Memory B cell (primary cell): ENCODE measurements at regions not wholly inside any gene's neighbourhood (a gene's known extent, or its start where the extent isn't known, plus 50 kb on each side); places are given as distances from the start of the nearest gene placed in this dataset.

Experiments used
- ATAC-seq: fragments of 150-1000 bp; cut with Tn5 transposase; 2 replicates; pipeline ENCODE4 v1.10.0; 2021; ENCODE audit warnings: low read depth, mild to moderate bottlenecking, moderate library complexity
- DNase-seq, 2 donors: peaks; one replicate each; pipeline ENCODE4 v3.0.0; 2022; ENCODE audit warnings: low spot score in 2 of 2
- H3K27ac Mint-ChIP-seq: one replicate; pipeline ENCODE4 v1.8.0; 2022; ENCODE audit warnings: mild to moderate bottlenecking, moderate library complexity, mixed read lengths
- H3K27me3 Mint-ChIP-seq: one replicate; pipeline ENCODE4 v1.8.0; 2022; ENCODE audit warnings: mixed read lengths
- H3K36me3 Mint-ChIP-seq: one replicate; pipeline ENCODE4 v1.8.0; 2022; ENCODE audit warnings: mild to moderate bottlenecking, mixed read lengths
- H3K4me1 Mint-ChIP-seq: one replicate; pipeline ENCODE4 v1.8.0; 2022; ENCODE audit warnings: mixed read lengths
- H3K4me3 Mint-ChIP-seq: one replicate; pipeline ENCODE4 v1.8.0; 2022; ENCODE audit warnings: mild to moderate bottlenecking, moderate library complexity, mixed read lengths
- H3K9me3 Mint-ChIP-seq: one replicate; pipeline ENCODE4 v1.8.0; 2022; ENCODE audit warnings: mixed read lengths

DNA sequence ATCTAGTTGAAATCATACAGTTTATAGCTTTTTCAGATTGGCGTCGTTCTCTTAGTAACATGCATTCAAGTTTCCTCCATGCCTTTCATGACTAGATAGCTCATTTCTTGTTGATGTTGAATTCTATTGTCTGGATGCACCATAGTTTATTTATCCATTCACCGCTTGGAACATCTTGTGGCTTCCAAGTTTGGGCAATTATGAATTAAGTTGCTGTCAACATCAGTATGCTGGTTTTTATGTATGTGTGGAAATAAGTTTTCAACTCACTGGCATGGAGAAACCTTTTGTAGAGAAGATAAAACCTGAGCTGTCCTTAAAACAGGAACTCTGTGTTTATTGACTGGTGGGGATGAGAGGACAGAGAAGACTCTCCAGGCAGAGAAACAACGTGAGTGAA is 248.0 kb downstream of the CDC5L start:
- H3K27me3 Mint-ChIP-seq = peaks cover 18% of the 10 kb centered on the region
- H3K27ac Mint-ChIP-seq = no peak overlapping the region
- H3K36me3 Mint-ChIP-seq = no peaks in the 10 kb centered on the region
- ATAC-seq (no peak), DNase-seq (no peak)
- no peaks in the 10 kb centered on the region for H3K4me1 Mint-ChIP-seq
- peaks cover 2% of the 10 kb centered on the region for H3K9me3 Mint-ChIP-seq
- no peak overlapping the region for H3K4me3 Mint-ChIP-seq

DNA sequence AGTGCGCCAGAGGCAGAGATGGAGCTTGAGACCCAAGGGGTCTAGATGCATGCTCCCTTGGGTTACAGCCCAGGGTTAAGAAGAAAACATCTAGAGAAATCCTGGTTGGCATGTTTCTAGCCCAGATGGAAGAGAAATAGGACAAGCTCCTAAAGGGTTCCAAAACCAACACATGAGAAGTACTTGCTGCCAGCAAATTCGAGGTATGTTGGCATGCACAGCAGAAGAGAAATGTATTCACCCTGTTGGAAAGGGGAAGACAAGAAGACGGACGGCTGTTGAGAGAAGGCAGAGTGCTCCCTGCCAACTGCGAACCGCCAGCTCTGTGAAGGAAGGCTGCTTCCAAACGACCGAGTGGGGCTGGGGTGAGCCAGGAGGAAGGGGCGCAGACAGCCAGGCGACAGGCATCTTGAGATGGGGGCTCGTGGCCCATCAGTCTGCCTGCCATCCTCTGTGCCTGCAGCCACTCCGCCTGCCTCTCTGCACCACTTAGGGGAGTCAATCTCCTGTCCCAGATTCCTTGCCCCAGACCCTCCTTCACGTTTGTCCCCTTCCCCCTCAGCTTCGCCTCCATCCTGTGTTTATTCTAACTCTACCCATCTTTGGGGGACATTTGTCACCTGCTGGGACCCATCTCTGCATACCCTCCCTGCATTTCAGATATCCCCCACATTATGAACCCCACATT is 249.2 kb downstream of the CDC5L start:
- ATAC-seq = no peak
- Mint-ChIP-seq H3K4me3 (no peak overlapping the region), H3K27me3 (peaks cover 9% of the 10 kb centered on the region), H3K27ac (no peak overlapping the region), H3K9me3 (peaks cover 2% of the 10 kb centered on the region), H3K4me1 (no peaks in the 10 kb centered on the region), H3K36me3 (no peaks in the 10 kb centered on the region)
- no peak for DNase-seq

- ATAC-seq (no peak), DNase-seq (no peak)
- no peaks in the 10 kb centered on the region for H3K36me3 Mint-ChIP-seq
- H3K27me3 Mint-ChIP-seq = peaks cover 7% of the 10 kb centered on the region
- H3K27ac Mint-ChIP-seq = no peak overlapping the region
- H3K9me3 Mint-ChIP-seq = peaks cover 2% of the 10 kb centered on the region
- H3K4me3 Mint-ChIP-seq = no peak overlapping the region
- no peaks in the 10 kb centered on the region for H3K4me1 Mint-ChIP-seq
Observed at GRCh38 chr6:44641344-44642031, 254.0 kb downstream of the CDC5L start.

GRCh38 chr6:44642349-44642748 is 254.8 kb downstream of the CDC5L start:
- Mint-ChIP-seq H3K27ac (no peak overlapping the region), H3K27me3 (peaks cover 7% of the 10 kb centered on the region), H3K9me3 (peaks cover 2% of the 10 kb centered on the region), H3K36me3 (no peaks in the 10 kb centered on the region), H3K4me1 (no peaks in the 10 kb centered on the region), H3K4me3 (no peak overlapping the region)
- ATAC-seq (no peak), DNase-seq (no peak)

DNA sequence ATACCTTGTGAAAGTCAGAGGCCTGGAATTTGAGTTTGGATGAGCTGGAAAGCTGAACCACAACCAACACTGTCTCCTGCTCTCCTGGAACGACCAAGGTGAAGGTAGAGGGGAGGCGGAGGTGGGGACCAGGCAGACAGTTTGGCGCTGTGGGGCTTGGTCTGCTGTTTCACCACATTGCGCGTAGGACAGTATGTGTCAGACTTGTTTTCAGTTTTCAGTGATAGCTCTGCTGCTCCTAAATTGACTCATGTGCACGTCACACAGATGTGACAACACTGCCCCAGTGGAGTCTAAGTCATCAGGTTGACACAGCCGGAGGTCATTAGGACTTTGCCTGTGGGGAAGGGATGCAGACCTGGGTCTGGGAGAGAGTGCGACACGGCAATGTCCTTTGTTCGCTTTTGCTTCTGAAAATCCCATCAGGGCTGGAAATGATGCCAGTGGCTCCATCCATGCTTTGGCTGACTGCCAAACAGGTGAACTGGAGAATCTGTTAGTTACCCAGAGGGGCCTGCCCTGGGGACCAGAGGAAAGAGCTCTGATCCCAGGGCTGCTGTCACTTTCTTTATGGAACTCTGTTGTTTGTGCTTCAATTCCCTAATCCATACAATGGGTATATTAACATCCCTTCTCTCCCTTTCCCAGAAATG is 255.5 kb downstream of the CDC5L start:
- no peaks in the 10 kb centered on the region for H3K9me3 Mint-ChIP-seq
- no peak overlapping the region for H3K27ac Mint-ChIP-seq
- peaks cover 10% of the 10 kb centered on the region for H3K27me3 Mint-ChIP-seq
- ATAC-seq (no peak), DNase-seq (no peak)
- H3K36me3 Mint-ChIP-seq = no peaks in the 10 kb centered on the region
- H3K4me1 Mint-ChIP-seq = no peaks in the 10 kb centered on the region
- no peak overlapping the region for H3K4me3 Mint-ChIP-seq

GRCh38 chr6:44645276-44645675 is 257.8 kb downstream of the CDC5L start:
- H3K4me3 Mint-ChIP-seq = no peak overlapping the region
- no peak overlapping the region for H3K27ac Mint-ChIP-seq
- peaks cover 5% of the 10 kb centered on the region for H3K36me3 Mint-ChIP-seq
- no peak for ATAC-seq
- peaks cover 16% of the 10 kb centered on the region for H3K27me3 Mint-ChIP-seq
- DNase-seq = no peak
- H3K9me3 Mint-ChIP-seq = peaks cover 1% of the 10 kb centered on the region
- no peaks in the 10 kb centered on the region for H3K4me1 Mint-ChIP-seq

- Mint-ChIP-seq H3K27ac (no peak overlapping the region), H3K4me3 (no peak overlapping the region), H3K9me3 (peaks cover 1% of the 10 kb centered on the region), H3K27me3 (peaks cover 19% of the 10 kb centered on the region), H3K4me1 (no peaks in the 10 kb centered on the region), H3K36me3 (peaks cover 5% of the 10 kb centered on the region)
- DNase-seq (no peak), ATAC-seq (no peak)
Observed at GRCh38 chr6:44646355-44646754, 258.8 kb downstream of the CDC5L start.

GRCh38 chr6:44649365-44650025 is 262.0 kb downstream of the CDC5L start:
- ATAC-seq (no peak), DNase-seq (no peak)
- Mint-ChIP-seq H3K4me1 (no peaks in the 10 kb centered on the region), H3K27me3 (peaks cover 19% of the 10 kb centered on the region), H3K36me3 (peaks cover 5% of the 10 kb centered on the region), H3K27ac (no peak overlapping the region), H3K9me3 (peaks cover 1% of the 10 kb centered on the region), H3K4me3 (no peak overlapping the region)

DNA sequence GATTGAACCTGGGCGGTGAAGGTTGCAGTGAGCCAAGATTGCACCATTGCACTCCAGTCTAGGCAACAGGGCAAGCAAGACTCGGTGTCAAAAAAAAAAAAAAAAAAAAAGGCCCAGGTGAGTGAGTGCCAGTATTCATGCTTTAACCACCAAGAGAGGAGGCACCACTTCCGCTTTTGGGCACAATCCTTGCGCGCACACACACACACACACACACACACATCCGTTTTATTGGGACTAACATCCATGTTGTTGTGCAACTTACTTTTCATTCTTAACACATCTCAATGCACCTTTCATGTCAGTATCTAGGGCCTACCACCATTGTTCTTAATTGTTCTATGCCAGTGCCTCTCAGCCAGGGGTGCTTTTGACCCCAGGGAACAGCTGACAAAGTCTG is 263.0 kb downstream of the CDC5L start:
- Mint-ChIP-seq H3K9me3 (peaks cover 1% of the 10 kb centered on the region), H3K27me3 (peaks cover 20% of the 10 kb centered on the region), H3K36me3 (peaks cover 5% of the 10 kb centered on the region), H3K4me1 (peaks cover 3% of the 10 kb centered on the region), H3K4me3 (no peak overlapping the region), H3K27ac (no peak overlapping the region)
- ATAC-seq = no peak
- no peak for DNase-seq

- Mint-ChIP-seq H3K4me3 (no peak overlapping the region), H3K9me3 (peaks cover 1% of the 10 kb centered on the region), H3K27ac (no peak overlapping the region), H3K27me3 (peaks cover 20% of the 10 kb centered on the region), H3K36me3 (peaks cover 5% of the 10 kb centered on the region), H3K4me1 (peaks cover 4% of the 10 kb centered on the region)
- ATAC-seq (no peak), DNase-seq (no peak)
Observed at GRCh38 chr6:44650947-44651346, 263.4 kb downstream of the CDC5L start.

- H3K36me3 Mint-ChIP-seq = peaks cover 5% of the 10 kb centered on the region
- no peak for ATAC-seq
- no peak overlapping the region for H3K4me3 Mint-ChIP-seq
- peaks cover 1% of the 10 kb centered on the region for H3K9me3 Mint-ChIP-seq
- H3K4me1 Mint-ChIP-seq = peaks cover 4% of the 10 kb centered on the region
- H3K27me3 Mint-ChIP-seq = peaks cover 20% of the 10 kb centered on the region
- no peak overlapping the region for H3K27ac Mint-ChIP-seq
- no peak for DNase-seq
Observed at GRCh38 chr6:44651604-44652003, 264.1 kb downstream of the CDC5L start.

DNA sequence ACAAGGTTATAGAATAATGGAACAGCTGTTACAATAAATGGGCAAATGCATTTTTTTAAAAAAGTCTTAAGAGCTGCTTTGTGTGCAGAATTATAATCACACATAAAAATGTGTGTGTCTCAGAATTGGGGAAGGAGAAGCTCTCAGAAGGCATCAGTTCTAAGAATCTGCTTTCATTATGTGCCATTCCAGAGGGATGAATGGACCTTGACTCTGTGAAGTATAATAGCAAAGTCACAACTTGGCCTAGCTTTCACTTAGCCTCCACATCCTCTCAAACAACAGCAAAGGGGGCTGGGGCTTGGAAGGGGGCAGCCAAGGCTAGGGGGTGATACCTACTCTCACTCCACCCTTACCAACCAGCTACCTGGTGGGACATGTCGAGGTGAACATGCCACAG is 265.0 kb downstream of the CDC5L start:
- H3K27me3 Mint-ChIP-seq = peaks cover 20% of the 10 kb centered on the region
- ATAC-seq (no peak), DNase-seq (no peak)
- H3K4me1 Mint-ChIP-seq = peaks cover 4% of the 10 kb centered on the region
- no peak overlapping the region for H3K27ac Mint-ChIP-seq
- peaks cover 1% of the 10 kb centered on the region for H3K9me3 Mint-ChIP-seq
- H3K36me3 Mint-ChIP-seq = peaks cover 5% of the 10 kb centered on the region
- H3K4me3 Mint-ChIP-seq = no peak overlapping the region

DNA sequence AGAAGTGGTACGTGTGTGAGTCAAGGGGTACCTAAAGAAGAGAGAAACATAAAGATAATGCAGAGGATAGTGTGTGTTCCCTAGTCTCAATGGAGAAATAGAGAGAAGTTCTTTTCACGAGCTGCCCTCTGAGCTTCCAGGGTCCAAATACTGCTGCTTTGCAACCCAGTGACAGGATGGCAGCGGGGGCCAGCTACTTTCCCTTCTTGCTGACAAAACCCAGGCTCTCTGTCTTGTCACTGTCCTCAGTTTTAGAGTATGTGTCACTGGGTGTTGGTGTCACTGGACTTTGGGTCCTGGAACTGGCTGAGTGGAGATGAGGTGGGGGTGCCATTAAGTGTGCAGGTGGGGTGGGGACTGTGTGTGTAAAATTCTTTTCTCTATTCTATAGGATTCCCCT is 265.6 kb downstream of the CDC5L start:
- H3K4me3 Mint-ChIP-seq = no peak overlapping the region
- H3K4me1 Mint-ChIP-seq = peaks cover 4% of the 10 kb centered on the region
- H3K27me3 Mint-ChIP-seq = peaks cover 17% of the 10 kb centered on the region
- no peak for DNase-seq
- H3K9me3 Mint-ChIP-seq = peaks cover 1% of the 10 kb centered on the region
- no peak for ATAC-seq
- peaks cover 5% of the 10 kb centered on the region for H3K36me3 Mint-ChIP-seq
- H3K27ac Mint-ChIP-seq = no peak overlapping the region

DNA sequence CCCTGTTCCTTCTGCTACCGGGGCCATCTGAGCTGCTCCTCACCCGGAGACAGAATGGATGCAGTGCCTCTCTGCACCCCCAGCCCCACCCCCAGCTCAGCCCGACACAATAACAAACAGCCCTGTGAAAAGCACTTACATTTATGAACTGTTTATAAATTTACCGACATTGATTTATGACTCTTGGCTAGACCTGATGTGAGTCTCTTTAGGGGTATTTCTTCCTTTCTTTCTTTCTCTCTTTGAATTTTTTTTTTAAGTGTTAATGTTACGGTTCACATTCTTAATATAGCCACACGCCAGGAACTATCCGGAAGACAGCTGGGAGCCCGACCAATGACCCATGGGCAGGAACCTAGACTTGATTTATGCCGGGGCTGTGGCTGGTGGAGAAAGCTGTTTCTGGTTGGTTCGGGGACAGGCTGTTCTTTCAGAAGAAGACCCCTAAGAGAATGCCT is 266.3 kb downstream of the CDC5L start:
- Mint-ChIP-seq H3K27me3 (peaks cover 15% of the 10 kb centered on the region), H3K36me3 (peaks cover under 1% of the 10 kb centered on the region), H3K4me3 (no peak overlapping the region), H3K4me1 (peaks cover 4% of the 10 kb centered on the region), H3K27ac (no peak overlapping the region), H3K9me3 (peaks cover 2% of the 10 kb centered on the region)
- DNase-seq (no peak), ATAC-seq (no peak)
